WTC11 (cell line): ENCODE measurements at regions not wholly inside any gene's neighbourhood (a gene's known extent, or its start where the extent isn't known, plus 50 kb on each side); places are given as distances from the start of the nearest gene placed in this dataset.
"Not testable (repeated sequence)": the region's sequence is repeated elsewhere in the genome, so short reads cannot be mapped to it uniquely, and the experiment has no call there.

Experiments
- ATAC-seq: fragments of 200-7000 bp; cut with Tn5 transposase; 2 replicates; pipeline ENCODE4 v1.10.0; 2021; ENCODE audit warnings: mild to moderate bottlenecking, moderate library complexity
- CTCF ChIA-PET: fragments of 300-600 bp; sonication (Branson Sonifier 250); formaldehyde crosslinking; loops from one replicate; lab custom pipeline; 2021; ENCODE audit warnings: antibody characterized with exemption; lab: Charles Lee
- POLR2A ChIA-PET: fragments of 350-600 bp; sonication (Branson Sonifier 250); formaldehyde crosslinking; loops from one replicate; lab custom pipeline; 2021; ENCODE audit warnings: antibody characterized with exemption; lab: Charles Lee
- DNase-seq: peaks from one replicate; pipeline ENCODE4 v3.0.0; 2021; ENCODE audit warnings: low spot score
- H3K27ac Mint-ChIP-seq: 2 replicates; pipeline ENCODE4 v1.8.0; 2021; ENCODE audit warnings: mixed read lengths
- H3K27me3 Mint-ChIP-seq: 2 replicates; pipeline ENCODE4 v1.8.0; 2021; ENCODE audit warnings: low read depth, mild to moderate bottlenecking, moderate library complexity, mixed read lengths
- H3K36me3 Mint-ChIP-seq: 2 replicates; pipeline ENCODE4 v1.8.0; 2021; ENCODE audit warnings: mixed read lengths
- H3K4me1 Mint-ChIP-seq: 2 replicates; pipeline ENCODE4 v1.8.0; 2022; ENCODE audit warnings: mixed read lengths
- H3K4me3 Mint-ChIP-seq: 2 replicates; pipeline ENCODE4 v1.8.0; 2021; ENCODE audit warnings: mild to moderate bottlenecking, moderate library complexity, mixed read lengths
- H3K9me3 Mint-ChIP-seq: 2 replicates; pipeline ENCODE4 v1.8.0; 2021; ENCODE audit warnings: mixed read lengths
- CREB1 ChIP-seq: sonication (generic); formaldehyde crosslinking; IDR thresholded peaks from 2 replicates; pipeline ENCODE4 v1.8.0; 2023; ENCODE audit warnings: mild to moderate bottlenecking, missing genetic modification reagents
- IRF2 ChIP-seq: sonication (generic); formaldehyde crosslinking; IDR thresholded peaks from 2 replicates; pipeline ENCODE4 v1.8.0; 2022; ENCODE audit warnings: low read depth, missing genetic modification reagents, borderline replicate concordance
- OVOL2 ChIP-seq: fragments of 250-450 bp; sonication (Bioruptor Pico); IDR thresholded peaks from 2 replicates; pipeline ENCODE4 v1.9.0; 2021; ENCODE audit warnings: mild to moderate bottlenecking, borderline replicate concordance
- PRRX2 ChIP-seq: fragments of 250-450 bp; sonication (Bioruptor Pico); IDR thresholded peaks from 2 replicates; pipeline ENCODE4 v1.8.0; 2021; ENCODE audit warnings: mild to moderate bottlenecking
- TEAD4 ChIP-seq: sonication (generic); formaldehyde crosslinking; IDR thresholded peaks from 2 replicates; pipeline ENCODE4 v1.8.0; 2022; ENCODE audit warnings: mild to moderate bottlenecking, missing genetic modification reagents
- ZBTB21 ChIP-seq: sonication (generic); formaldehyde crosslinking; IDR thresholded peaks from 2 replicates; pipeline ENCODE4 v1.8.1; 2023; ENCODE audit warnings: mild to moderate bottlenecking, missing genetic modification reagents, borderline replicate concordance
- ZNF317 ChIP-seq: sonication (generic); formaldehyde crosslinking; IDR thresholded peaks from 2 replicates; pipeline ENCODE4 v1.8.1; 2023; ENCODE audit warnings: low read depth, mild to moderate bottlenecking, moderate library complexity, missing genetic modification reagents, borderline replicate concordance
- TF ChIP-seq, protein P1 (sequence below): sonication (generic); formaldehyde crosslinking; conservative IDR thresholded peaks from 2 replicates; pipeline ENCODE4 v1.8.1; 2023; ENCODE audit warnings: mild to moderate bottlenecking, low read depth, missing genetic modification reagents, moderate library complexity
- TF ChIP-seq, protein P2 (sequence below): fragments of 250-450 bp; sonication (Bioruptor Pico); IDR thresholded peaks from 2 replicates; pipeline ENCODE4 v1.8.0; 2021; ENCODE audit warnings: mild to moderate bottlenecking
- TF ChIP-seq, protein P3 (sequence below): fragments of 250-450 bp; sonication (Bioruptor Pico); conservative IDR thresholded peaks from 2 replicates; pipeline ENCODE4 v1.9.0; 2021; ENCODE audit warnings: mild to moderate bottlenecking
- TF ChIP-seq, protein P4 (sequence below): sonication (generic); formaldehyde crosslinking; IDR thresholded peaks from 2 replicates; pipeline ENCODE4 v1.8.0; 2022; ENCODE audit warnings: missing genetic modification reagents
- TF ChIP-seq, protein P5 (sequence below): sonication (generic); formaldehyde crosslinking; IDR thresholded peaks from 2 replicates; pipeline ENCODE4 v1.8.1; 2023; ENCODE audit warnings: mild to moderate bottlenecking, missing genetic modification reagents

DNA sequence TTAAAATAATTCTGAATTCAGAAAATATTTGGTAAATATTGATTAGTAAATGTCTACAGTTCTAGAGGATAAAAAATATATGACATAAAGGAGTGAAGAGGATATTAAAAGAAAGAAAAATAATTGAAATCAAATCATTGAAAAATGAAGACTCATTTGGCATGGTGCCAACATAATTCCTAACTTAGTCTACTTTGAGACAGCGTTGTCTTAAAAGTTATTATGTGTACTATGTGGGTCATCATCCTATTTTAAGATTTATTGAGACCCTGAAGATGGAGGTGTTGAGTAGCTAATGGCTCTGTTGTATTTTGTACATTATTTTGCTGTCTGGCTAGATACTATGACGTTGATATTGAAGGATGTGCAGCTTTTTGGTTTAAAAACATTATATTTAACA is 156.7 kb upstream of the PTGFR start:
- ATAC-seq: no peak
- TF ChIP-seq IRF2 (CRISPR knock-in tag): no peak
- Mint-ChIP-seq H3K36me3 (no peaks in the 10 kb centered on the region), H3K4me1 (no peaks in the 10 kb centered on the region), H3K27ac (no peak overlapping the region), H3K27me3 (peaks cover 7% of the 10 kb centered on the region), H3K9me3 (peaks cover 3% of the 10 kb centered on the region; the same call in 1 of the 2 replicates), H3K4me3 (no peak overlapping the region)
- ChIA-PET POLR2A (no interaction called here), CTCF (interaction anchor here (0.6 to 2.7 kb wide), 29 partner anchors 8 to 439 kb away, joined by 3 to 10 read pairs (median 4); partner anchors contain the start of gene IFI44L)
- DNase-seq: no peak

DNA sequence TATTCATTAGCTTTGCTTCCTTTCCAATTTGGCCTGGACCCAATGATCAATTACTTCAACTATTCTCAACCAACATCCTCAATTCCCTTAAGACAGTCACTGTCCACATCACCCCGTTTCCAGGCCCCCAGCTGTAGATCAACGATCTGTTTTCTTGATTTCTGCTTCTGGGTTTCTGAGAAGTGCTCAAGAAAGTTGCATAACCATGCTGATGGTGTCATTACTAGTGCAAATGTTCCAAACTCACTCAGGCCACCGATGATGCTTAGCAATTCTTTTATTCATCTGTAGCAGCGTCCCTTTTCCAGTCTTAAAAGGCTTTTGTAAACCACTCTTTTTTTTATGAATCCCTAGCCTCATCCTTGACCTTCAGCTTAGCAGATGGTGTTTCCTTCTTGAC is 155.8 kb upstream of the PTGFR start:
- POLR2A ChIA-PET: no interaction called here
- no peak for ATAC-seq

DNA sequence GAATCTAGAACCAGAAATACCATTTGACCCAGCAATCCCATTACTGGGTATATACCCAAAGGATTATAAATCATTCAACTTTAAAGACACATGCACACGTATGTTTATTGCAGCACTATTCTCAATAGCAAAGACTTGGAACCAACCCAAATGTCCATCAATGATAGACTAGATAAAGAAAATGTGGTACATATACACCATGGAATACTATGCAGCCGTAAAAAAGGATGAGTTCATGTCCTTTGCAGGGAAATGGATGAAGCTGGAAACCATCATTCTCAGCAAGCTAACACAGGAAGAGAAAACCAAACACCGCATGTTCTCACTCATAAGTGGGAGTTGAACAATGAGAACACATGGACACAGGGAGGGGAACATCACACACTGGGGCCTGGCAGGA is 154.0 kb upstream of the PTGFR start:
- ATAC-seq, H3K4me3 Mint-ChIP-seq, DNase-seq, H3K27me3 Mint-ChIP-seq, H3K9me3 Mint-ChIP-seq, H3K27ac Mint-ChIP-seq, CTCF ChIA-PET, H3K36me3 Mint-ChIP-seq, H3K4me1 Mint-ChIP-seq, POLR2A ChIA-PET: not testable (repeated sequence)

More for the DNA sequence above, 155.8 kb upstream of the PTGFR start:
- no peak for DNase-seq
- H3K9me3 Mint-ChIP-seq: peaks cover 3% of the 10 kb centered on the region; the same call in 1 of the 2 replicates
- no peaks in the 10 kb centered on the region for H3K4me1 Mint-ChIP-seq
- no peaks in the 10 kb centered on the region for H3K36me3 Mint-ChIP-seq
- TF ChIP-seq PRRX2 (CRISPR knock-in tag) (no peak), CREB1 (CRISPR knock-in tag) (no peak)
- H3K27ac Mint-ChIP-seq: no peak overlapping the region
- CTCF ChIA-PET: interaction anchor here (2.2 to 2.3 kb wide), 2 partner anchors 10 to 219 kb away, joined by 8 to 10 read pairs; no protein-coding TSS in a partner anchor
- no peak overlapping the region for H3K4me3 Mint-ChIP-seq
- peaks cover 7% of the 10 kb centered on the region for H3K27me3 Mint-ChIP-seq

- Mint-ChIP-seq H3K4me3 (no peak overlapping the region), H3K27me3 (peaks cover 5% of the 10 kb centered on the region)
- CTCF ChIA-PET: no interaction called here
- TF ChIP-seq OVOL2 (CRISPR knock-in tag): no peak
- TF ChIP-seq, protein P1, sequence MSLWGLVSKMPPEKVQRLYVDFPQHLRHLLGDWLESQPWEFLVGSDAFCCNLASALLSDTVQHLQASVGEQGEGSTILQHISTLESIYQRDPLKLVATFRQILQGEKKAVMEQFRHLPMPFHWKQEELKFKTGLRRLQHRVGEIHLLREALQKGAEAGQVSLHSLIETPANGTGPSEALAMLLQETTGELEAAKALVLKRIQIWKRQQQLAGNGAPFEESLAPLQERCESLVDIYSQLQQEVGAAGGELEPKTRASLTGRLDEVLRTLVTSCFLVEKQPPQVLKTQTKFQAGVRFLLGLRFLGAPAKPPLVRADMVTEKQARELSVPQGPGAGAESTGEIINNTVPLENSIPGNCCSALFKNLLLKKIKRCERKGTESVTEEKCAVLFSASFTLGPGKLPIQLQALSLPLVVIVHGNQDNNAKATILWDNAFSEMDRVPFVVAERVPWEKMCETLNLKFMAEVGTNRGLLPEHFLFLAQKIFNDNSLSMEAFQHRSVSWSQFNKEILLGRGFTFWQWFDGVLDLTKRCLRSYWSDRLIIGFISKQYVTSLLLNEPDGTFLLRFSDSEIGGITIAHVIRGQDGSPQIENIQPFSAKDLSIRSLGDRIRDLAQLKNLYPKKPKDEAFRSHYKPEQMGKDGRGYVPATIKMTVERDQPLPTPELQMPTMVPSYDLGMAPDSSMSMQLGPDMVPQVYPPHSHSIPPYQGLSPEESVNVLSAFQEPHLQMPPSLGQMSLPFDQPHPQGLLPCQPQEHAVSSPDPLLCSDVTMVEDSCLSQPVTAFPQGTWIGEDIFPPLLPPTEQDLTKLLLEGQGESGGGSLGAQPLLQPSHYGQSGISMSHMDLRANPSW (CRISPR knock-in tag): no peak
- no peak for TF ChIP-seq TEAD4
- TF ChIP-seq, protein P2, sequence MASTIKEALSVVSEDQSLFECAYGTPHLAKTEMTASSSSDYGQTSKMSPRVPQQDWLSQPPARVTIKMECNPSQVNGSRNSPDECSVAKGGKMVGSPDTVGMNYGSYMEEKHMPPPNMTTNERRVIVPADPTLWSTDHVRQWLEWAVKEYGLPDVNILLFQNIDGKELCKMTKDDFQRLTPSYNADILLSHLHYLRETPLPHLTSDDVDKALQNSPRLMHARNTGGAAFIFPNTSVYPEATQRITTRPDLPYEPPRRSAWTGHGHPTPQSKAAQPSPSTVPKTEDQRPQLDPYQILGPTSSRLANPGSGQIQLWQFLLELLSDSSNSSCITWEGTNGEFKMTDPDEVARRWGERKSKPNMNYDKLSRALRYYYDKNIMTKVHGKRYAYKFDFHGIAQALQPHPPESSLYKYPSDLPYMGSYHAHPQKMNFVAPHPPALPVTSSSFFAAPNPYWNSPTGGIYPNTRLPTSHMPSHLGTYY (CRISPR knock-in tag): no peak
- TF ChIP-seq, protein P3, sequence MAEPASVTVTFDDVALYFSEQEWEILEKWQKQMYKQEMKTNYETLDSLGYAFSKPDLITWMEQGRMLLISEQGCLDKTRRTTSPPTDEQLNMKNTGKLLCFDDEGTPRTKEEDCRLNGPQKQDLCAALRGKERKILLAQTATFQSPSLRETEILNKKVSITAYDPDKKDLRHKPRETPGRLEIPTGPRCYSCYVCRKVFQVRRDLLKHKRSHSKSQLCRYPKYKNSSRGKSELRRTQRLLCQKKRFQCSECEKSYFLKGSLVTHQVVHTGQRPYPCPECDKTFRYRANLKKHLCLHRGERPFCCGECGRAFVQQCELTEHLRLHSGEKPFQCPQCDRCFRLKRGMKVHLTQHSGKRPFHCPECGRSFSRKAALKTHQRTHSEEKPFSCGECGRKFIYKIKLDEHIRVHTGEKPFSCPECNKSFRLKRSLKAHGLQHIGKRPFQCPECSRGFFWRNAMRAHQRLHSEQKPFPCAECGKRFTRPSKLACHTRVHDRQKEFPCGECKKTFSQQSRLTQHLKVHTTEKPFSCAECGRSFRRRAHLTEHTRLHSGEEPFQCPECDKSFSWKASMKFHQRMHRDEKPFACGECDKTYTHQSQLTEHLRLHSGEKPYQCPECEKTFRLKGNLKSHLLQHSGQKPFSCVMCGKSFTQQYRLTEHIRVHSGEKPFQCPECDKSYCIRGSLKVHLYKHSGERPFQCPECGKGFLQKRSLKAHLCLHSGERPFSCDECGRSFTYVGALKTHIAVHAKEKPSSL (CRISPR knock-in tag): no peak
- no peak for TF ChIP-seq ZNF317 (CRISPR knock-in tag)
- no peak for TF ChIP-seq ZBTB21
- TF ChIP-seq, protein P4, sequence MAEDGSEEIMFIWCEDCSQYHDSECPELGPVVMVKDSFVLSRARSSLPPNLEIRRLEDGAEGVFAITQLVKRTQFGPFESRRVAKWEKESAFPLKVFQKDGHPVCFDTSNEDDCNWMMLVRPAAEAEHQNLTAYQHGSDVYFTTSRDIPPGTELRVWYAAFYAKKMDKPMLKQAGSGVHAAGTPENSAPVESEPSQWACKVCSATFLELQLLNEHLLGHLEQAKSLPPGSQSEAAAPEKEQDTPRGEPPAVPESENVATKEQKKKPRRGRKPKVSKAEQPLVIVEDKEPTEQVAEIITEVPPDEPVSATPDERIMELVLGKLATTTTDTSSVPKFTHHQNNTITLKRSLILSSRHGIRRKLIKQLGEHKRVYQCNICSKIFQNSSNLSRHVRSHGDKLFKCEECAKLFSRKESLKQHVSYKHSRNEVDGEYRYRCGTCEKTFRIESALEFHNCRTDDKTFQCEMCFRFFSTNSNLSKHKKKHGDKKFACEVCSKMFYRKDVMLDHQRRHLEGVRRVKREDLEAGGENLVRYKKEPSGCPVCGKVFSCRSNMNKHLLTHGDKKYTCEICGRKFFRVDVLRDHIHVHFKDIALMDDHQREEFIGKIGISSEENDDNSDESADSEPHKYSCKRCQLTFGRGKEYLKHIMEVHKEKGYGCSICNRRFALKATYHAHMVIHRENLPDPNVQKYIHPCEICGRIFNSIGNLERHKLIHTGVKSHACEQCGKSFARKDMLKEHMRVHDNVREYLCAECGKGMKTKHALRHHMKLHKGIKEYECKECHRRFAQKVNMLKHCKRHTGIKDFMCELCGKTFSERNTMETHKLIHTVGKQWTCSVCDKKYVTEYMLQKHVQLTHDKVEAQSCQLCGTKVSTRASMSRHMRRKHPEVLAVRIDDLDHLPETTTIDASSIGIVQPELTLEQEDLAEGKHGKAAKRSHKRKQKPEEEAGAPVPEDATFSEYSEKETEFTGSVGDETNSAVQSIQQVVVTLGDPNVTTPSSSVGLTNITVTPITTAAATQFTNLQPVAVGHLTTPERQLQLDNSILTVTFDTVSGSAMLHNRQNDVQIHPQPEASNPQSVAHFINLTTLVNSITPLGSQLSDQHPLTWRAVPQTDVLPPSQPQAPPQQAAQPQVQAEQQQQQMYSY (CRISPR knock-in tag): no peak
- TF ChIP-seq, protein P5, sequence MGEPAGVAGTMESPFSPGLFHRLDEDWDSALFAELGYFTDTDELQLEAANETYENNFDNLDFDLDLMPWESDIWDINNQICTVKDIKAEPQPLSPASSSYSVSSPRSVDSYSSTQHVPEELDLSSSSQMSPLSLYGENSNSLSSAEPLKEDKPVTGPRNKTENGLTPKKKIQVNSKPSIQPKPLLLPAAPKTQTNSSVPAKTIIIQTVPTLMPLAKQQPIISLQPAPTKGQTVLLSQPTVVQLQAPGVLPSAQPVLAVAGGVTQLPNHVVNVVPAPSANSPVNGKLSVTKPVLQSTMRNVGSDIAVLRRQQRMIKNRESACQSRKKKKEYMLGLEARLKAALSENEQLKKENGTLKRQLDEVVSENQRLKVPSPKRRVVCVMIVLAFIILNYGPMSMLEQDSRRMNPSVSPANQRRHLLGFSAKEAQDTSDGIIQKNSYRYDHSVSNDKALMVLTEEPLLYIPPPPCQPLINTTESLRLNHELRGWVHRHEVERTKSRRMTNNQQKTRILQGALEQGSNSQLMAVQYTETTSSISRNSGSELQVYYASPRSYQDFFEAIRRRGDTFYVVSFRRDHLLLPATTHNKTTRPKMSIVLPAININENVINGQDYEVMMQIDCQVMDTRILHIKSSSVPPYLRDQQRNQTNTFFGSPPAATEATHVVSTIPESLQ (CRISPR knock-in tag): no peak
Observed at GRCh38 chr1:78339490-78339889, 151.3 kb upstream of the PTGFR start.

More at GRCh38 chr1:78339490-78339889, 151.3 kb upstream of the PTGFR start:
- Mint-ChIP-seq H3K4me1 (no peaks in the 10 kb centered on the region), H3K27ac (no peak overlapping the region), H3K9me3 (peaks cover 3% of the 10 kb centered on the region; the same call in 1 of the 2 replicates), H3K36me3 (no peaks in the 10 kb centered on the region)
- ATAC-seq (no peak), DNase-seq (no peak)
- POLR2A ChIA-PET: no interaction called here
